HFFc6 (cell line): ENCODE measurements at regions not wholly inside any gene's neighbourhood (a gene's known extent, or its start where the extent isn't known, plus 50 kb on each side); places are given as distances from the start of the nearest gene placed in this dataset.

ENCODE experiments used
- DNase-seq: peaks from one replicate; pipeline ENCODE4 v3.0.0-alpha.2; 2018
- H3K27ac Mint-ChIP-seq: 2 replicates; pipeline ENCODE4 v1.8.0; 2020; ENCODE audit warnings: mild to moderate bottlenecking, mixed read lengths
- H3K27me3 Mint-ChIP-seq: 2 replicates; pipeline ENCODE4 v1.8.0; 2021; ENCODE audit warnings: mild to moderate bottlenecking, moderate library complexity, mixed read lengths; ENCODE audit not compliant: insufficient read depth
- H3K36me3 Mint-ChIP-seq: 2 replicates; pipeline ENCODE4 v1.8.0; 2021; ENCODE audit warnings: low read depth, mixed read lengths
- H3K4me1 Mint-ChIP-seq: 2 replicates; pipeline ENCODE4 v1.8.0; 2020; ENCODE audit warnings: low read depth, mixed read lengths
- H3K4me3 Mint-ChIP-seq: 2 replicates; pipeline ENCODE4 v1.8.0; 2020; ENCODE audit warnings: mild to moderate bottlenecking, moderate library complexity, mixed read lengths
- H3K9me3 Mint-ChIP-seq: 2 replicates; pipeline ENCODE4 v1.8.0; 2020; ENCODE audit warnings: mild to moderate bottlenecking, mixed read lengths
- CTCF ChIP-seq: fragments of 200-600 bp; sonication (generic); IDR thresholded peaks from 2 replicates; pipeline ENCODE4 v1.5.0; 2021; ENCODE audit warnings: antibody characterized with exemption, mild to moderate bottlenecking

- peaks cover 22% of the 10 kb centered on the region; the same call in 1 of the 2 replicates for H3K9me3 Mint-ChIP-seq
- H3K4me3 Mint-ChIP-seq: no peak overlapping the region
- no peaks in the 10 kb centered on the region for H3K4me1 Mint-ChIP-seq
- no peak for TF ChIP-seq CTCF
- no peaks in the 10 kb centered on the region for H3K27me3 Mint-ChIP-seq
- H3K36me3 Mint-ChIP-seq: no peaks in the 10 kb centered on the region
- DNase-seq: no peak
- no peak overlapping the region for H3K27ac Mint-ChIP-seq
These were observed 790.6 kb upstream of the TYRP1 start for GRCh38 chr9:11902610-11903009.

GRCh38 chr9:11915699-11916098 lies 777.5 kb upstream of the TYRP1 start:
- no peak for TF ChIP-seq CTCF
- H3K4me3 Mint-ChIP-seq: no peak overlapping the region
- H3K4me1 Mint-ChIP-seq: no peaks in the 10 kb centered on the region
- H3K27me3 Mint-ChIP-seq: no peaks in the 10 kb centered on the region; the same call in 1 of the 2 replicates
- H3K36me3 Mint-ChIP-seq: no peaks in the 10 kb centered on the region; the same call in 1 of the 2 replicates
- peaks cover 57% of the 10 kb centered on the region for H3K9me3 Mint-ChIP-seq
- no peak overlapping the region for H3K27ac Mint-ChIP-seq
- no peak for DNase-seq

- no peak overlapping the region for H3K4me3 Mint-ChIP-seq
- H3K9me3 Mint-ChIP-seq: peaks cover 22% of the 10 kb centered on the region
- no peak for DNase-seq
- no peaks in the 10 kb centered on the region for H3K27me3 Mint-ChIP-seq
- H3K4me1 Mint-ChIP-seq: no peaks in the 10 kb centered on the region
- no peaks in the 10 kb centered on the region for H3K36me3 Mint-ChIP-seq
- no peak for TF ChIP-seq CTCF
- no peak overlapping the region for H3K27ac Mint-ChIP-seq
These were observed 764.3 kb upstream of the TYRP1 start for GRCh38 chr9:11928871-11929321.

- no peak for TF ChIP-seq CTCF
- H3K4me1 Mint-ChIP-seq: no peaks in the 10 kb centered on the region
- H3K9me3 Mint-ChIP-seq: peaks cover 24% of the 10 kb centered on the region
- DNase-seq: no peak
- no peaks in the 10 kb centered on the region for H3K36me3 Mint-ChIP-seq
- no peaks in the 10 kb centered on the region for H3K27me3 Mint-ChIP-seq
- no peak overlapping the region for H3K4me3 Mint-ChIP-seq
- no peak overlapping the region for H3K27ac Mint-ChIP-seq
These were observed 762.1 kb upstream of the TYRP1 start for GRCh38 chr9:11931109-11931508.

- Mint-ChIP-seq H3K27me3 (no peaks in the 10 kb centered on the region), H3K27ac (no peak overlapping the region), H3K9me3 (peaks cover 26% of the 10 kb centered on the region), H3K4me3 (no peak overlapping the region), H3K36me3 (no peaks in the 10 kb centered on the region), H3K4me1 (no peaks in the 10 kb centered on the region)
- DNase-seq: no peak
- TF ChIP-seq CTCF: no peak
These were observed 761.4 kb upstream of the TYRP1 start for GRCh38 chr9:11931751-11932150.

- Mint-ChIP-seq H3K36me3 (no peaks in the 10 kb centered on the region), H3K4me1 (no peaks in the 10 kb centered on the region), H3K9me3 (peaks cover 14% of the 10 kb centered on the region), H3K4me3 (no peak overlapping the region), H3K27ac (no peak overlapping the region), H3K27me3 (no peaks in the 10 kb centered on the region)
- DNase-seq: no peak
- no peak for TF ChIP-seq CTCF
These were observed 759.3 kb upstream of the TYRP1 start for GRCh38 chr9:11933926-11934325.
